Activated CD8-positive, alpha-beta T cell treated with anti-CD3 and anti-CD28 coated beads for 36 hours (primary cell): ENCODE measurements at regions not wholly inside any gene's neighbourhood (a gene's known extent, or its start where the extent isn't known, plus 50 kb on each side); places are given as distances from the start of the nearest gene placed in this dataset.
"Not testable (repeated sequence)": the region's sequence is repeated elsewhere in the genome, so short reads cannot be mapped to it uniquely, and the experiment has no call there.

Experiments used
- ATAC-seq: fragments of 200-7000 bp; cut with Tn5 transposase; one replicate; pipeline ENCODE4 v1.10.0; 2021; ENCODE audit warnings: mild to moderate bottlenecking, moderate library complexity
- CTCF ChIA-PET: fragments of 350-600 bp; sonication (Branson Sonifier 250); formaldehyde crosslinking; loops from one replicate; lab custom pipeline; 2021; ENCODE audit warnings: antibody characterized with exemption; lab: Charles Lee
- POLR2A ChIA-PET: fragments of 350-600 bp; sonication (Branson Sonifier 250); formaldehyde crosslinking; loops from one replicate; lab custom pipeline; 2021; ENCODE audit warnings: antibody characterized with exemption; lab: Charles Lee
- DNase-seq: peaks from one replicate; pipeline ENCODE4 v3.0.0-alpha.2; 2020
- H3K27ac Mint-ChIP-seq: one replicate; pipeline ENCODE4 v1.8.0; 2021; ENCODE audit warnings: mild to moderate bottlenecking, mixed read lengths
- H3K27me3 Mint-ChIP-seq: one replicate; pipeline ENCODE4 v1.8.0; 2021; ENCODE audit warnings: mixed read lengths
- H3K36me3 Mint-ChIP-seq: one replicate; pipeline ENCODE4 v1.8.0; 2021; ENCODE audit warnings: low read depth, mixed read lengths
- H3K4me1 Mint-ChIP-seq: one replicate; pipeline ENCODE4 v1.8.0; 2021; ENCODE audit warnings: low read depth, mixed read lengths
- H3K4me3 Mint-ChIP-seq: one replicate; pipeline ENCODE4 v1.8.0; 2021; ENCODE audit warnings: mild to moderate bottlenecking, moderate library complexity, mixed read lengths
- H3K9me3 Mint-ChIP-seq: one replicate; pipeline ENCODE4 v1.8.0; 2021; ENCODE audit warnings: mixed read lengths
- intact Hi-C: fragments of 100-400 bp; cut with micrococcal nuclease; formaldehyde crosslinking; loops from one replicate; pipeline ENCODE4 v1.10.0; 2022
- TF ChIP-seq, protein P1 (sequence below): fragments of 200-600 bp; IDR thresholded peaks from one replicate; pipeline ENCODE4 v1.8.0; 2022; ENCODE audit warnings: antibody characterized with exemption, mild to moderate bottlenecking

DNA sequence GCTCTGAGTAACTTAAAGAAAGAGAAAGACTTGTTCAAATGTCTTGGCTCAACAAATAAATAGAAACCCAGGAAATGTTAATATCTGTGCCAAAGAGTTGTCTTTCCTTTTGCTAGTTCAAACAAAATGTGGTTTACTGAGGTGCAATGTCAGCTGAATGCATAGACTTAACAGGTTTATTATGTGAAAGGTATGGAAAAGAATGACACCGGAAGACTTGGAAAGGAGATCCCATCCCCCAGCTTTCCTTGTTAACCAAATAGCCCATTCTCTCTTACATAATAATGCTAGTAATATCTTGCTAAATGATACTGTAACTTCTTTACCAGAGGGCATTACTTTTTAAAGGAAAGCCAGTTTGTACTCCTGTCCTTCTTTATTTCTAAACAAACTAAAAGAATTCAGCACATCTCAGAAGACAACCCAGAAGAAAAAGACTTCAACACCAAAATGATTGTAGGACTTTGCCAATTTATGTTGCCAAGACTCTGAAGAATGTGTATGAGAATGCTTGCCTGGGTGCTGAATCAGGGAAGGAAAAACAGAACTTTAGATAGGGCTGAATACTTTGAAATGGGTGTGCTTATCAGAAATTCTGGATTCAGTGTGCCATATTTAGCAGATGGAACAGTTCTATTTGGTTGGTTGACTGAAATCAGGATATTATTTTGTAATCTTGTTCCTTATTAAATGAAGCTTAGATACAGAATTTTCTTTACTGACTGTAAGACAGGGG is 344.1 kb downstream of the TMEM38B start:
- TF ChIP-seq, protein P1, sequence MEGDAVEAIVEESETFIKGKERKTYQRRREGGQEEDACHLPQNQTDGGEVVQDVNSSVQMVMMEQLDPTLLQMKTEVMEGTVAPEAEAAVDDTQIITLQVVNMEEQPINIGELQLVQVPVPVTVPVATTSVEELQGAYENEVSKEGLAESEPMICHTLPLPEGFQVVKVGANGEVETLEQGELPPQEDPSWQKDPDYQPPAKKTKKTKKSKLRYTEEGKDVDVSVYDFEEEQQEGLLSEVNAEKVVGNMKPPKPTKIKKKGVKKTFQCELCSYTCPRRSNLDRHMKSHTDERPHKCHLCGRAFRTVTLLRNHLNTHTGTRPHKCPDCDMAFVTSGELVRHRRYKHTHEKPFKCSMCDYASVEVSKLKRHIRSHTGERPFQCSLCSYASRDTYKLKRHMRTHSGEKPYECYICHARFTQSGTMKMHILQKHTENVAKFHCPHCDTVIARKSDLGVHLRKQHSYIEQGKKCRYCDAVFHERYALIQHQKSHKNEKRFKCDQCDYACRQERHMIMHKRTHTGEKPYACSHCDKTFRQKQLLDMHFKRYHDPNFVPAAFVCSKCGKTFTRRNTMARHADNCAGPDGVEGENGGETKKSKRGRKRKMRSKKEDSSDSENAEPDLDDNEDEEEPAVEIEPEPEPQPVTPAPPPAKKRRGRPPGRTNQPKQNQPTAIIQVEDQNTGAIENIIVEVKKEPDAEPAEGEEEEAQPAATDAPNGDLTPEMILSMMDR, result no peak
- Mint-ChIP-seq H3K4me1 (no peaks in the 10 kb centered on the region), H3K4me3 (no peak overlapping the region), H3K27ac (no peak overlapping the region), H3K9me3 (peaks cover 5% of the 10 kb centered on the region), H3K36me3 (no peaks in the 10 kb centered on the region), H3K27me3 (no peaks in the 10 kb centered on the region)
- ATAC-seq (no peak), DNase-seq (no peak)
- ChIA-PET POLR2A (no interaction called here), CTCF (no interaction called here)
- intact Hi-C loops, result no loop called here

DNA sequence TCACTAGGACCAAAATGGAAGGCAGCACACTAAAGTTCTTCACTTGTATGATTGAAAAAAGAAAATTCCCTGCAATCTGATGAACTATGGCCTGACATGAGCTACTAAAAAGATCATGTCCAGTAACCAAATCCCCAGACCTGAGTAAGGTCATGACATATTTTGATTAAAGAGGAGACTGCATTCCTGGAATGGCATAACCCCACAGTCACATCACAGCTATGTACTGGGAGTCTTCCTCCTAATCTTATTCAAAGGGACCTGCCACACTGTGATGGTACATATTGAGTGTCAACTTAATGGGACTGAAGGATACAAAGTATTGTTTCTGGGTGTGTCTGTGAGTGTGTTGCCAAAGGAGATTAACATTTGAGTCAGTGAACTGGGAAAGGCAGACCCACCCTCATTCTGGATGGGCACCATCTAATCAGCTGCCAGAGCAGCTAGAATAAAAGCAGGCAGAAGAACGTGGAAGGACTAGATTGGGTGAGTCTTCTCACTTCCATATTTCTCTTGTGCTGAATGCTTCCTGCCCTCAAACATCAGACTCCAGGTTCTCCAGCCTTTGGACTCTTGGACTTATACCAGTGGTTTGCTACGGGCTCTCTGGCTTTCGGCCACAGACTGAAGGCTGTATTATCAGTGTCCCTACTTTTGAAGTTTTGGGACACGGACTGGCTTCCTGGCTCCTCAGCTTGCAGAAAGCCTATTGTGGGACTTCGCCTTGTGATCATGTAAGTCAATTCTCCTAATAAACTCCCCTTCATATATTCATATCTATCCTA is 345.0 kb downstream of the TMEM38B start:
- no peaks in the 10 kb centered on the region for H3K36me3 Mint-ChIP-seq

DNA sequence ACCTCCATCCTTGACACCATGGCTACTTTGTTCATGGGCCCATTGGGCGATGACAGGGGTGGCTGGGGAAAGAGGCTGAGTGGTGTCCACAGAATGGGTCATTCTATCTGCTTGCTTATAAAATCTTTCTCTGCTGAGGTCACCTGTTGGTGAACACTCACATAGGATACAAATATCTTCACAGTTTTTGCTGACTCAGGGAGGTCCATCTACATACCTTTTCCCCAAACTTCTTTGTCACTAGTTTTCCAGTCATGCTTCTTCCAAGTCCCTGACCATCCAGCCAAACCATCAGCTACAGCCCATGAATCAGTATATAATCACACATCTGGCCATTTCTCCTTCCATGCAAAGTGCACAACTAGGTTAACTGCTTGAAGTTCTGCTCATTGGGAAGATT is 347.6 kb downstream of the TMEM38B start:
- H3K27me3 Mint-ChIP-seq, H3K27ac Mint-ChIP-seq, H3K4me3 Mint-ChIP-seq, ATAC-seq, DNase-seq, H3K4me1 Mint-ChIP-seq, CTCF ChIA-PET, H3K36me3 Mint-ChIP-seq, POLR2A ChIA-PET, H3K9me3 Mint-ChIP-seq, intact Hi-C loops: not testable (repeated sequence)

More for the DNA sequence above, 345.0 kb downstream of the TMEM38B start:
- Mint-ChIP-seq H3K27ac (no peak overlapping the region), H3K27me3 (no peaks in the 10 kb centered on the region), H3K4me3 (no peak overlapping the region), H3K4me1 (no peaks in the 10 kb centered on the region), H3K9me3 (peaks cover 5% of the 10 kb centered on the region)
- DNase-seq, result no peak
- TF ChIP-seq, protein P1, result no peak
- ChIA-PET CTCF (no interaction called here), POLR2A (no interaction called here)
- ATAC-seq, result no peak
- intact Hi-C loops, result no loop called here

DNA sequence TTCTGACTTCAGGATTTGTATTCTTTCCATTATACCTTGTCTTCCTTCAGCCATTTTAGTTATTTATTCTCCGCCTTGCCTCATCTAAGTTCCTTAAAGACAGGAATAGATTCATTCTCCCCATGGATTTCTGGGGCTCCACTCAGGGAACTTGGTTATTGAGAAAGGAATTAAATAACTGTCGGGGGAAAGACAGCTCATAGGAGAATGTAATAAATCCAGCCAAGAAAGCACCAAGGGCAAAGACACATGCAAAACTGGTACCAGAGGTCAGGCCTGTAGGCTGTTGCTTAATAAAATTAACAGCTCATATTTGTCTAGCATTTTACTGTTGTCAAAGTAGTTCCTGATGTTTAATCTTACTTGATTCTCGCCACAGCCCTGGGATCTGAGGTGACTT is 357.2 kb downstream of the TMEM38B start:
- Mint-ChIP-seq H3K4me1 (no peaks in the 10 kb centered on the region), H3K27ac (no peak overlapping the region), H3K27me3 (no peaks in the 10 kb centered on the region), H3K36me3 (no peaks in the 10 kb centered on the region), H3K4me3 (no peak overlapping the region), H3K9me3 (no peaks in the 10 kb centered on the region)
- no peak for DNase-seq
- POLR2A ChIA-PET, result no interaction called here
- TF ChIP-seq, protein P1, result no peak
- ATAC-seq, result no peak
- intact Hi-C loops, result no loop called here
- CTCF ChIA-PET, result no interaction called here

DNA sequence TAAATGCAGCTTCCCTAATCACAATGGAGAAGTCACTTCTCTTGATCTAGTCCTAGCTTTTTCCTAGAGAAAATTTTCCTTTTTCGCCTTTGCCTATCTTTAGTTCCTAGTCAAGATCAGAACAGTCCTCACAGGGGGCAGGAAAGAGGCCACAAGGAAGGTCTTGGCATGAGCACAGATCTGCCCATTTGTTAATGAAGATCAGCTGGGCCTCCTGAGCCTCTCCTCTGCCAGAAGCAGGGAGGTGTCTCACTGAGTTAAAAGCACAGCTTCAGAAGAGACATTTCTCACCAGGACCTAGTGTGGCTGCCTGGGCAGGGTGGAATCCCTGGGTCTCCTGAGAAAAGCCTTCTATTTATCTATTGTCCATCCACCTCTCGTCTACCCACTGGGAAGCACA is 357.8 kb downstream of the TMEM38B start:
- no peaks in the 10 kb centered on the region for H3K4me1 Mint-ChIP-seq
- TF ChIP-seq, protein P1, result no peak
- DNase-seq (no peak), ATAC-seq (no peak)
- H3K27ac Mint-ChIP-seq, result no peak overlapping the region
- POLR2A ChIA-PET, result no interaction called here
- intact Hi-C loops, result no loop called here
- H3K4me3 Mint-ChIP-seq, result no peak overlapping the region
- H3K36me3 Mint-ChIP-seq, result no peaks in the 10 kb centered on the region
- no peaks in the 10 kb centered on the region for H3K9me3 Mint-ChIP-seq
- H3K27me3 Mint-ChIP-seq, result no peaks in the 10 kb centered on the region
- CTCF ChIA-PET, result no interaction called here
